GM23338 (cell line): ENCODE measurements at regions not wholly inside any gene's neighbourhood (a gene's known extent, or its start where the extent isn't known, plus 50 kb on each side); places are given as distances from the start of the nearest gene placed in this dataset.

Source experiments
- ATAC-seq: fragments of 200-7000 bp; cut with Tn5 transposase; 3 replicates; pipeline ENCODE4 v1.9.1; 2020
- DNase-seq: peaks from one replicate; pipeline ENCODE4 v3.0.0-alpha.2; 2015; ENCODE audit warnings: low spot score
- H2AFZ ChIP-seq: fragments of 200-600 bp; sonication (generic); 2 replicates; pipeline ENCODE4 v1.8.0; 2016; ENCODE audit warnings: antibody characterized with exemption, mild to moderate bottlenecking, moderate library complexity
- H3F3A ChIP-seq: fragments of 200-600 bp; sonication (generic); replicated peaks from 2 replicates; pipeline ENCODE4 v1.8.0; 2017; ENCODE audit warnings: antibody characterized with exemption, mixed run types, low read depth
- H3K27ac ChIP-seq: fragments of 200-600 bp; sonication (generic); 2 replicates; pipeline ENCODE4 v1.6.1; 2016; ENCODE audit warnings: low read depth
- H3K27me3 ChIP-seq: fragments of 200-600 bp; sonication (generic); 2 replicates; pipeline ENCODE4 v1.8.0; 2016; ENCODE audit warnings: mild to moderate bottlenecking, mixed run types, moderate library complexity; ENCODE audit not compliant: insufficient read depth
- H3K36me3 ChIP-seq: fragments of 200-600 bp; sonication (generic); 2 replicates; pipeline ENCODE4 v1.8.0; 2016; ENCODE audit warnings: mild to moderate bottlenecking; ENCODE audit not compliant: insufficient read depth
- H3K4me1 ChIP-seq: fragments of 200-600 bp; sonication (generic); 2 replicates; pipeline ENCODE4 v1.8.0; 2016; ENCODE audit warnings: mild to moderate bottlenecking, moderate library complexity; ENCODE audit not compliant: insufficient read depth
- H3K4me2 ChIP-seq: fragments of 200-600 bp; sonication (generic); 2 replicates; pipeline ENCODE4 v1.7.1; 2017; ENCODE audit warnings: mixed run types
- H3K4me3 ChIP-seq: fragments of 200-600 bp; sonication (generic); 2 replicates; pipeline ENCODE4 v1.6.1; 2016; ENCODE audit warnings: mixed run types
- H3K79me2 ChIP-seq: fragments of 200-600 bp; sonication (generic); replicated peaks from 2 replicates; pipeline ENCODE4 v1.8.0; 2017; ENCODE audit warnings: mild to moderate bottlenecking; ENCODE audit not compliant: insufficient read depth
- H3K9me2 ChIP-seq: fragments of 200-600 bp; sonication (generic); 2 replicates; pipeline ENCODE4 v1.8.0; 2017; ENCODE audit not compliant: insufficient read depth
- H4K20me1 ChIP-seq: fragments of 200-600 bp; sonication (generic); replicated peaks from 2 replicates; pipeline ENCODE4 v1.8.0; 2017; ENCODE audit warnings: mild to moderate bottlenecking; ENCODE audit not compliant: insufficient read depth
- H3K27ac Mint-ChIP-seq: 2 replicates; pipeline ENCODE4 v1.8.0; 2020; ENCODE audit warnings: inconsistent platforms, mild to moderate bottlenecking, moderate library complexity, mixed read lengths
- H3K27me3 Mint-ChIP-seq: 3 replicates; pipeline ENCODE4 v1.8.0; 2022; ENCODE audit warnings: low read depth, mild to moderate bottlenecking, moderate library complexity, mixed read lengths, inconsistent platforms; ENCODE audit not compliant: insufficient read depth, poor library complexity
- H3K36me3 Mint-ChIP-seq: 3 replicates; pipeline ENCODE4 v1.8.0; 2021; ENCODE audit warnings: low read depth, mild to moderate bottlenecking, inconsistent platforms, moderate library complexity, mixed read lengths
- H3K4me1 Mint-ChIP-seq: 3 replicates; pipeline ENCODE4 v1.8.0; 2020; ENCODE audit warnings: mild to moderate bottlenecking, inconsistent platforms, mixed read lengths
- H3K4me3 Mint-ChIP-seq: 3 replicates; pipeline ENCODE4 v1.8.0; 2021; ENCODE audit warnings: moderate library complexity, mild to moderate bottlenecking, inconsistent platforms, mixed read lengths
- H3K9me3 Mint-ChIP-seq: 3 replicates; pipeline ENCODE4 v1.8.0; 2020; ENCODE audit warnings: moderate library complexity, mild to moderate bottlenecking, inconsistent platforms, mixed read lengths
- CREB1 ChIP-seq: fragments of 250-450 bp; sonication (Bioruptor Pico); IDR thresholded peaks from 2 replicates; pipeline ENCODE4 v1.5.0; 2020; ENCODE audit warnings: low read depth, mild to moderate bottlenecking, moderate library complexity
- EZH2 ChIP-seq: fragments of 200-600 bp; sonication (generic); IDR thresholded peaks from one replicate; pipeline ENCODE4 v1.8.0; 2017; ENCODE audit warnings: antibody characterized with exemption, mild to moderate bottlenecking, low read depth; ENCODE audit not compliant: unreplicated experiment
- EZH2phosphoT487 ChIP-seq: fragments of 200-600 bp; sonication (generic); IDR thresholded peaks from one replicate; pipeline ENCODE4 v1.8.1; 2018; ENCODE audit warnings: antibody characterized with exemption; ENCODE audit not compliant: unreplicated experiment
- JUNB ChIP-seq: IDR thresholded peaks from one replicate; pipeline ENCODE4 v1.6.1; 2016; ENCODE audit warnings: antibody characterized with exemption; ENCODE audit not compliant: unreplicated experiment
- STAT1 ChIP-seq: IDR thresholded peaks from one replicate; pipeline ENCODE4 v1.6.1; 2016; ENCODE audit warnings: antibody characterized with exemption; ENCODE audit not compliant: unreplicated experiment
- ZNF331 ChIP-seq: fragments of 250-450 bp; sonication (Bioruptor Pico); IDR thresholded peaks from 2 replicates; pipeline ENCODE4 v1.5.0; 2020; ENCODE audit warnings: low read depth, mild to moderate bottlenecking, moderate library complexity
- TF ChIP-seq, protein P1 (sequence below): IDR thresholded peaks from one replicate; pipeline ENCODE4 v1.6.1; 2018; ENCODE audit warnings: antibody characterized with exemption; ENCODE audit not compliant: unreplicated experiment
- TF ChIP-seq, protein P2 (sequence below), 2 experiments: fragments of 200-600 bp in 1 of 2; sonication (generic) in 1 of 2; conservative IDR thresholded peaks; 2 replicates each; pipeline versions ENCODE4 v1.5.1 to v1.6.1; 2016 to 2017; ENCODE audit warnings: antibody characterized with exemption in 2 of 2, low read depth in 2 of 2, mild to moderate bottlenecking in 2 of 2, moderate library complexity in 1 of 2
- TF ChIP-seq, protein P3 (sequence below): IDR thresholded peaks from 2 replicates; pipeline ENCODE4 v1.6.1; 2016; ENCODE audit warnings: antibody characterized with exemption

DNA sequence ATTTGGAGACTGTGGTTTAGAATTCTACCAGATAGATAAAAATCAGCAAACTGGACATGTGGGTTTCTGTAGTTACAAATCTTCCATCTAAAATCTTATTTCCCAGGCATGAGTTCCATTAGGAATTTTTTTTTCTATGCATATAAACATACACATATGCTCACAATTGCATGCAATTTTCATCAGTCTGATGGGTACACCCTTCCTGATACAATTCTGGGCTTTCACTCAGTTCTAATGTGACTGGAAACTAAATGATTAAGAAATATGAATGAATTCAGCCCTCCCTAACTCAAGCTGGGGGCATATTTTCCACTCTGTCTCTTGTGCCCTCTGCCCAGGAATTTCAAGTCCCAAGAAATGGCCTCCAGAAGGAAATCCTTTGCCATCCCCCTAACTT lies 187.1 kb downstream of the SNX19 start (continued):
- TF ChIP-seq, protein P1, sequence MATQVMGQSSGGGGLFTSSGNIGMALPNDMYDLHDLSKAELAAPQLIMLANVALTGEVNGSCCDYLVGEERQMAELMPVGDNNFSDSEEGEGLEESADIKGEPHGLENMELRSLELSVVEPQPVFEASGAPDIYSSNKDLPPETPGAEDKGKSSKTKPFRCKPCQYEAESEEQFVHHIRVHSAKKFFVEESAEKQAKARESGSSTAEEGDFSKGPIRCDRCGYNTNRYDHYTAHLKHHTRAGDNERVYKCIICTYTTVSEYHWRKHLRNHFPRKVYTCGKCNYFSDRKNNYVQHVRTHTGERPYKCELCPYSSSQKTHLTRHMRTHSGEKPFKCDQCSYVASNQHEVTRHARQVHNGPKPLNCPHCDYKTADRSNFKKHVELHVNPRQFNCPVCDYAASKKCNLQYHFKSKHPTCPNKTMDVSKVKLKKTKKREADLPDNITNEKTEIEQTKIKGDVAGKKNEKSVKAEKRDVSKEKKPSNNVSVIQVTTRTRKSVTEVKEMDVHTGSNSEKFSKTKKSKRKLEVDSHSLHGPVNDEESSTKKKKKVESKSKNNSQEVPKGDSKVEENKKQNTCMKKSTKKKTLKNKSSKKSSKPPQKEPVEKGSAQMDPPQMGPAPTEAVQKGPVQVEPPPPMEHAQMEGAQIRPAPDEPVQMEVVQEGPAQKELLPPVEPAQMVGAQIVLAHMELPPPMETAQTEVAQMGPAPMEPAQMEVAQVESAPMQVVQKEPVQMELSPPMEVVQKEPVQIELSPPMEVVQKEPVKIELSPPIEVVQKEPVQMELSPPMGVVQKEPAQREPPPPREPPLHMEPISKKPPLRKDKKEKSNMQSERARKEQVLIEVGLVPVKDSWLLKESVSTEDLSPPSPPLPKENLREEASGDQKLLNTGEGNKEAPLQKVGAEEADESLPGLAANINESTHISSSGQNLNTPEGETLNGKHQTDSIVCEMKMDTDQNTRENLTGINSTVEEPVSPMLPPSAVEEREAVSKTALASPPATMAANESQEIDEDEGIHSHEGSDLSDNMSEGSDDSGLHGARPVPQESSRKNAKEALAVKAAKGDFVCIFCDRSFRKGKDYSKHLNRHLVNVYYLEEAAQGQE = no peak

- H3K27ac Mint-ChIP-seq = no peak overlapping the region
- TF ChIP-seq EZH2phosphoT487 = no peak
- TF ChIP-seq CREB1 (CRISPR knock-in tag) = no peak
- no peak for TF ChIP-seq ZNF331 (CRISPR knock-in tag)
- no peak for TF ChIP-seq JUNB
- H3K27me3 Mint-ChIP-seq = peaks cover 4% of the 10 kb centered on the region
- ATAC-seq = no peak
- Histone ChIP-seq H3K9me2 (0 out of 2 replicates have a peak, but pooled peaks cover 8% of the 10 kb centered on the region), H3K4me3 (no peak overlapping the region), H2AFZ (no peak overlapping the region), H3K4me1 (no peaks in the 10 kb centered on the region), H3K36me3 (peaks cover 10% of the 10 kb centered on the region; the same call in 1 of the 2 replicates), H3K79me2 (no peaks in the 10 kb centered on the region), H3K27me3 (no peaks in the 10 kb centered on the region), H3F3A (no peaks in the 10 kb centered on the region), H3K4me2 (no peak overlapping the region), H3K27ac (no peak overlapping the region), H4K20me1 (no peaks in the 10 kb centered on the region)
- H3K4me3 Mint-ChIP-seq = no peak overlapping the region
- H3K36me3 Mint-ChIP-seq = peaks cover 10% of the 10 kb centered on the region
- H3K9me3 Mint-ChIP-seq = peaks cover 21% of the 10 kb centered on the region
- no peaks in the 10 kb centered on the region for H3K4me1 Mint-ChIP-seq
- DNase-seq = peak; percentile 20
Observed at GRCh38 chr11:130729678-130730300, 186.5 kb downstream of the SNX19 start.

DNA sequence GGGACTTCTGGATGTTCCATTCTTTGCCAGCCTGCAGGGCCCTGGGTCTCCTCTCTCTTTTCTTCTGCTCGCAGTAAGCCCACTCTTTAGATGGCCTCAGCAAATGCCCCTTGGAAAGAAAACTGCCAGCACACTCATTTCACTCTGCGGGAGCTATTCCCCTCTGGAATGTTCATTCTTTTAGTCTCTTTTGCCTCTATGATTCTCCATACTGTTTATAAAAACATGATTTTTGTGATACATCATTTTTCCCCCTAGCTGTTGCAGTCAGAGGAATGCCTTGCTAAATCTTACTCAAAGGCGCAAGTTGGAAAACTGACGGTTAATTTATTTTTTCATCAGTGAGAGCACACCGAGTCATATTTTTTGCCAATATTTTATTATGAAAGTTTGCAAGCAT lies 184.9 kb downstream of the SNX19 start:
- Mint-ChIP-seq H3K27me3 (peaks cover 4% of the 10 kb centered on the region), H3K36me3 (peaks cover 10% of the 10 kb centered on the region), H3K4me3 (no peak overlapping the region), H3K9me3 (peaks cover 21% of the 10 kb centered on the region), H3K27ac (no peak overlapping the region), H3K4me1 (no peaks in the 10 kb centered on the region)
- Histone ChIP-seq H3K4me3 (no peak overlapping the region), H3K27me3 (no peaks in the 10 kb centered on the region), H3K36me3 (peaks cover 10% of the 10 kb centered on the region; the same call in 1 of the 2 replicates), H3F3A (no peaks in the 10 kb centered on the region), H3K9me2 (peaks cover 11% of the 10 kb centered on the region; the same call in 1 of the 2 replicates), H2AFZ (no peak overlapping the region), H4K20me1 (no peaks in the 10 kb centered on the region), H3K27ac (no peak overlapping the region), H3K79me2 (no peaks in the 10 kb centered on the region), H3K4me1 (no peaks in the 10 kb centered on the region), H3K4me2 (no peak overlapping the region)
- TF ChIP-seq EZH2 (no peak), STAT1 (no peak), EZH2phosphoT487 (no peak)
- TF ChIP-seq, protein P2, sequence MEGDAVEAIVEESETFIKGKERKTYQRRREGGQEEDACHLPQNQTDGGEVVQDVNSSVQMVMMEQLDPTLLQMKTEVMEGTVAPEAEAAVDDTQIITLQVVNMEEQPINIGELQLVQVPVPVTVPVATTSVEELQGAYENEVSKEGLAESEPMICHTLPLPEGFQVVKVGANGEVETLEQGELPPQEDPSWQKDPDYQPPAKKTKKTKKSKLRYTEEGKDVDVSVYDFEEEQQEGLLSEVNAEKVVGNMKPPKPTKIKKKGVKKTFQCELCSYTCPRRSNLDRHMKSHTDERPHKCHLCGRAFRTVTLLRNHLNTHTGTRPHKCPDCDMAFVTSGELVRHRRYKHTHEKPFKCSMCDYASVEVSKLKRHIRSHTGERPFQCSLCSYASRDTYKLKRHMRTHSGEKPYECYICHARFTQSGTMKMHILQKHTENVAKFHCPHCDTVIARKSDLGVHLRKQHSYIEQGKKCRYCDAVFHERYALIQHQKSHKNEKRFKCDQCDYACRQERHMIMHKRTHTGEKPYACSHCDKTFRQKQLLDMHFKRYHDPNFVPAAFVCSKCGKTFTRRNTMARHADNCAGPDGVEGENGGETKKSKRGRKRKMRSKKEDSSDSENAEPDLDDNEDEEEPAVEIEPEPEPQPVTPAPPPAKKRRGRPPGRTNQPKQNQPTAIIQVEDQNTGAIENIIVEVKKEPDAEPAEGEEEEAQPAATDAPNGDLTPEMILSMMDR (conservative IDR thresholded peaks at IDR 0.05; ENCODE audit: low read depth in 2 of 2) = no peak
- TF ChIP-seq, protein P3, sequence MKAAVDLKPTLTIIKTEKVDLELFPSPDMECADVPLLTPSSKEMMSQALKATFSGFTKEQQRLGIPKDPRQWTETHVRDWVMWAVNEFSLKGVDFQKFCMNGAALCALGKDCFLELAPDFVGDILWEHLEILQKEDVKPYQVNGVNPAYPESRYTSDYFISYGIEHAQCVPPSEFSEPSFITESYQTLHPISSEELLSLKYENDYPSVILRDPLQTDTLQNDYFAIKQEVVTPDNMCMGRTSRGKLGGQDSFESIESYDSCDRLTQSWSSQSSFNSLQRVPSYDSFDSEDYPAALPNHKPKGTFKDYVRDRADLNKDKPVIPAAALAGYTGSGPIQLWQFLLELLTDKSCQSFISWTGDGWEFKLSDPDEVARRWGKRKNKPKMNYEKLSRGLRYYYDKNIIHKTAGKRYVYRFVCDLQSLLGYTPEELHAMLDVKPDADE = no peak
- no peak for ATAC-seq
- no peak for DNase-seq
